ENCODE measurements at regions not wholly inside any gene's neighbourhood (a gene's known extent, or its start where the extent isn't known, plus 50 kb on each side); places are given as distances from the start of the nearest gene placed in this dataset.

DNA sequence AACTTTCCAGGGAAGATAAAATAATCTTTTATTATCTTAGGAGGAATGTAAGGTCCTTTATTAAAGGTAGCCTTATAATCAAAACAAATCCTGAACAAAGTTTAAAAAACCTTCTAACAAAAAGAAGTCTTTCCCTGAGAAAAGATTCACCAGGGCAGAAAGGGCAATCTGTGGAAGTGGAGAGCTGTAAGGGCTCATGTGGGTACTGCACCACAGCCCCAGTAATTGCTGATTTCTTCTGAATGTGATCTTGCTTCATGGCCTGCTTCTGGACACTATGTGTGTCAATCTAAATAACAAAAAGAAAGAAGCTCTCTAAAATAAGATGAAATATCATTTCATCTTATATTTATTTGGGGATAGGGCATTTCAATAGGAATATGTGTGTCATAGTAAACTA lies 1501.6 kb downstream of the OTOL1 start:
- CTCF ChIA-PET, result no interaction called here
- no peak overlapping the region for H3K4me3 ChIP-seq (ENCODE audit: low read depth, low read length)
- DNase-seq (ENCODE audit: low read depth, low spot score), result no peak
- POLR2A ChIA-PET, result no interaction called here
- H3K27me3 ChIP-seq (ENCODE audit: control insufficient read depth, insufficient read depth, low read length), result no peaks in the 10 kb centered on the region
- H3K9me3 ChIP-seq (ENCODE audit: control insufficient read depth, insufficient read depth, low read length), result no peaks in the 10 kb centered on the region
- H3K27ac ChIP-seq (ENCODE audit: low read depth, low read length), result no peak overlapping the region
- TF ChIP-seq, protein P1, sequence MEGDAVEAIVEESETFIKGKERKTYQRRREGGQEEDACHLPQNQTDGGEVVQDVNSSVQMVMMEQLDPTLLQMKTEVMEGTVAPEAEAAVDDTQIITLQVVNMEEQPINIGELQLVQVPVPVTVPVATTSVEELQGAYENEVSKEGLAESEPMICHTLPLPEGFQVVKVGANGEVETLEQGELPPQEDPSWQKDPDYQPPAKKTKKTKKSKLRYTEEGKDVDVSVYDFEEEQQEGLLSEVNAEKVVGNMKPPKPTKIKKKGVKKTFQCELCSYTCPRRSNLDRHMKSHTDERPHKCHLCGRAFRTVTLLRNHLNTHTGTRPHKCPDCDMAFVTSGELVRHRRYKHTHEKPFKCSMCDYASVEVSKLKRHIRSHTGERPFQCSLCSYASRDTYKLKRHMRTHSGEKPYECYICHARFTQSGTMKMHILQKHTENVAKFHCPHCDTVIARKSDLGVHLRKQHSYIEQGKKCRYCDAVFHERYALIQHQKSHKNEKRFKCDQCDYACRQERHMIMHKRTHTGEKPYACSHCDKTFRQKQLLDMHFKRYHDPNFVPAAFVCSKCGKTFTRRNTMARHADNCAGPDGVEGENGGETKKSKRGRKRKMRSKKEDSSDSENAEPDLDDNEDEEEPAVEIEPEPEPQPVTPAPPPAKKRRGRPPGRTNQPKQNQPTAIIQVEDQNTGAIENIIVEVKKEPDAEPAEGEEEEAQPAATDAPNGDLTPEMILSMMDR (IDR thresholded peaks at IDR 0.05; ENCODE audit: low read depth, low read length), result no peak

DNA sequence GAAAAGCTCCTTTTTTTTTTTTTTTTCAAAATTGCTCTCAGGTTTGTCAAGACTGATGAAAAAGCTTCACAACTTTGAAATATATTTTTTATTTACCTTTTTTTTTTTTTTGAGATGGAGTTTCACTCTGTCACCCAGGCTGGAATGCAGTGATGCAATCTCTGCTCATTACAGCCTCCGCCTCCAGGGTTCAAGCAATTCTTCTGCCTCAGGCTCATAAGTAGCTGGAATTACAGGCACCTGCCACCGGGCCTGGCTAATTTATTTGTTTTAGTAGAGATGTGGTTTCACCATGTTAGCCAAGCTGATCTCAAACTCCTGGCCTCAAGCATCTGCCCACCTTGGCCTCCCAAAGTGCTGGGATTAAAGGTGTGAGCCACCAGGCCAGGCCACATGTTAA lies 1515.0 kb downstream of the OTOL1 start:
- no peak for DNase-seq (ENCODE audit: low read depth, low spot score)
- Histone ChIP-seq H3K9me3 (ENCODE audit: control insufficient read depth, insufficient read depth, low read length) (no peaks in the 10 kb centered on the region), H3K27ac (ENCODE audit: low read depth, low read length) (no peak overlapping the region), H3K4me3 (ENCODE audit: low read depth, low read length) (no peak overlapping the region), H3K27me3 (ENCODE audit: control insufficient read depth, insufficient read depth, low read length) (no peaks in the 10 kb centered on the region)
- POLR2A ChIA-PET, result no interaction called here
- TF ChIP-seq, protein P1 (IDR thresholded peaks at IDR 0.05; ENCODE audit: low read depth, low read length), result no peak
- CTCF ChIA-PET, result interaction anchor here (0.6 kb wide), 2 partner anchors 33 to 297 kb away, joined by 4 to 5 read pairs; no protein-coding TSS in a partner anchor

DNA sequence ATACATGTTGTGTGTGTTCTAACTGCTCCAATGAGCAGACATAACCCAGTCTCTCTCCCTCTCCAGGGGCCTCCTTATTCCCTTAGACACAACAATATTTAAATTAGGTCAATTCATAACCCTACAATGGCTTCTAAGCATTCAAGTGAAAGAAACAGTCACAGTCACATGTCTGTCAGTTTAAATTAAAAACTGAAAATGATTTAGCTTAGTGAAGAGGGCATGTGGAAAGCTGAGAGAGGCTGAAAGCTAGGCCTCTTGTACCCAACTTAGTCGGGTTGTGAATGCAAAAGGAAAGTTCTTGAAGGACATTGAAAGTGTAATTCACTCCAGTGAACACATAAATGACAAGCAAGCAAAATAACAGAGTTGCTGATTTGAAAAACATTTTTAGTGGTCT lies 1519.6 kb downstream of the OTOL1 start:
- ChIA-PET CTCF (no interaction called here), POLR2A (no interaction called here)
- DNase-seq (ENCODE audit: low read depth, low spot score), result no peak
- Histone ChIP-seq H3K27me3 (ENCODE audit: control insufficient read depth, insufficient read depth, low read length) (no peaks in the 10 kb centered on the region), H3K9me3 (ENCODE audit: control insufficient read depth, insufficient read depth, low read length) (peaks cover 5% of the 10 kb centered on the region; the same call in 1 of the 2 replicates), H3K4me3 (ENCODE audit: low read depth, low read length) (no peak overlapping the region), H3K27ac (ENCODE audit: low read depth, low read length) (no peak overlapping the region)
- TF ChIP-seq, protein P1 (IDR thresholded peaks at IDR 0.05; ENCODE audit: low read depth, low read length), result no peak

DNA sequence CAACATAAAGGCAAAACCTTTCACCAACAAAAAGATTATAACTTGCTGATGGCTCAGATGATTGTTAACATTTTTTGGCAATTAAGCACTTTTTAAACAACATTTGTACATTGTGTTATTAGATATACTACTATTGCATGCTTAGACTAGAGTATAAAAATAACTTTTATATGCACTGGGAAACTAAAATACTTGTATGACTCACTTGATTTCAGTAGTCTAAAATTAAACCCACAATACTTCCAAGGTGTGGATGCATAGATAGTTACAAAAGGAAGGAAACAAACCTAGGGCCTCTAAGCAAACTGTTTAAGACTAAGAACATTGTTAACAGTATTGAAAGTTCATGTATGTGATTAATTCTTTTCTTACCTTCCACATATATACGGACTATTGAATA lies 1521.5 kb downstream of the OTOL1 start:
- DNase-seq (ENCODE audit: low read depth, low spot score), result no peak
- TF ChIP-seq, protein P1 (IDR thresholded peaks at IDR 0.05; ENCODE audit: low read depth, low read length), result no peak
- Histone ChIP-seq H3K27ac (ENCODE audit: low read depth, low read length) (no peak overlapping the region), H3K4me3 (ENCODE audit: low read depth, low read length) (no peak overlapping the region), H3K9me3 (ENCODE audit: control insufficient read depth, insufficient read depth, low read length) (peaks cover 5% of the 10 kb centered on the region; the same call in 1 of the 2 replicates), H3K27me3 (ENCODE audit: control insufficient read depth, insufficient read depth, low read length) (no peaks in the 10 kb centered on the region)
- ChIA-PET CTCF (no interaction called here), POLR2A (no interaction called here)

DNA sequence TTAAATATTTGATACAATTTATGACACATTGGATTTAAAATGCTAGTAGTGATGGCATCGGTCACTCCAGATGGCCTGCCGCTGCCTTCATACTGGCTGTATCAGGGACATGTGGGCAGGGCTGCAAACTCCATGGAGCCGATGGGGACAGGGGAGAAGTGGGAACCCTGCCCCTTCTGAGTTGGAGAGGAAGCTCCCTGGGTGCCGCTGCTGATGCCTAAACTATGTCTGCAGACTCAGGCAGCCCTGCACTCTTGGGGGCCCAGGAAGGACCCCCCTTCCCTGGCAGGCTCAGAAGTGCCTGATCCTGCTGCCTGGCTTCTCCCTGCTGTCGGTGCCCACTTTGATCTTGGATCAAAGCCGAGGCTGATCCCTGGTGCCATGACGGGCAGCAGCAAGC lies 1522.1 kb downstream of the OTOL1 start:
- TF ChIP-seq, protein P1 (IDR thresholded peaks at IDR 0.05; ENCODE audit: low read depth, low read length), result no peak
- POLR2A ChIA-PET, result no interaction called here

More for the DNA sequence above, 1522.1 kb downstream of the OTOL1 start:
- Histone ChIP-seq H3K27ac (ENCODE audit: low read depth, low read length) (no peak overlapping the region), H3K9me3 (ENCODE audit: control insufficient read depth, insufficient read depth, low read length) (peaks cover 5% of the 10 kb centered on the region; the same call in 1 of the 2 replicates), H3K4me3 (ENCODE audit: low read depth, low read length) (no peak overlapping the region), H3K27me3 (ENCODE audit: control insufficient read depth, insufficient read depth, low read length) (no peaks in the 10 kb centered on the region)
- no peak for DNase-seq (ENCODE audit: low read depth, low spot score)
- CTCF ChIA-PET, result no interaction called here
